IPS-20b (cell line): ENCODE measurements at regions not wholly inside any gene's neighbourhood (a gene's known extent, or its start where the extent isn't known, plus 50 kb on each side); places are given as distances from the start of the nearest gene placed in this dataset.

Experiments
- H3K27ac ChIP-seq: one replicate; pipeline ENCODE4 v1.5.1; 2013; ENCODE audit warnings: low read length
- H3K27me3 ChIP-seq: 2 replicates; pipeline ENCODE4 v1.6.1; 2013; ENCODE audit warnings: mild to moderate bottlenecking, low read length, inconsistent platforms; ENCODE audit not compliant: insufficient read depth
- H3K36me3 ChIP-seq: 2 replicates; pipeline ENCODE4 v1.6.1; 2013; ENCODE audit warnings: low read depth, mild to moderate bottlenecking, inconsistent platforms, low read length, moderate library complexity; ENCODE audit not compliant: insufficient read depth
- H3K4me1 ChIP-seq: 2 replicates; pipeline ENCODE4 v1.6.1; 2013; ENCODE audit warnings: mild to moderate bottlenecking, control low read depth, inconsistent platforms, low read length, moderate library complexity; ENCODE audit not compliant: insufficient read depth
- H3K4me3 ChIP-seq: 2 replicates; pipeline ENCODE4 v1.5.1; 2013; ENCODE audit warnings: mild to moderate bottlenecking, low read length, inconsistent platforms
- H3K9ac ChIP-seq: 2 replicates; pipeline ENCODE4 v1.6.1; 2013; ENCODE audit warnings: low read depth, mild to moderate bottlenecking, inconsistent platforms, low read length, moderate library complexity
- H3K9me3 ChIP-seq: 2 replicates; pipeline ENCODE4 v1.6.1; 2013; ENCODE audit warnings: mild to moderate bottlenecking, low read depth, low read length, inconsistent platforms; ENCODE audit not compliant: insufficient read depth

GRCh38 chr5:38648703-38649291, 92.4 kb upstream of the LIFR start:
- Histone ChIP-seq H3K9me3 (no peaks in the 10 kb centered on the region), H3K4me3 (no peak overlapping the region), H3K27me3 (no peaks in the 10 kb centered on the region), H3K27ac (no peak overlapping the region), H3K36me3 (no peaks in the 10 kb centered on the region), H3K4me1 (peaks cover 5% of the 10 kb centered on the region), H3K9ac (no peak overlapping the region)

- no peak overlapping the region for H3K27ac ChIP-seq
- H3K27me3 ChIP-seq = no peaks in the 10 kb centered on the region
- H3K9ac ChIP-seq = no peak overlapping the region
- no peaks in the 10 kb centered on the region for H3K9me3 ChIP-seq
- no peak overlapping the region for H3K4me3 ChIP-seq
- H3K4me1 ChIP-seq = peaks cover 11% of the 10 kb centered on the region
- H3K36me3 ChIP-seq = no peaks in the 10 kb centered on the region
Observed at GRCh38 chr5:38650540-38650939, 94.1 kb upstream of the LIFR start.

GRCh38 chr5:38650946-38651345, 94.5 kb upstream of the LIFR start:
- no peak overlapping the region for H3K9ac ChIP-seq
- H3K9me3 ChIP-seq = no peaks in the 10 kb centered on the region
- H3K4me1 ChIP-seq = peaks cover 11% of the 10 kb centered on the region
- no peaks in the 10 kb centered on the region for H3K36me3 ChIP-seq
- no peaks in the 10 kb centered on the region for H3K27me3 ChIP-seq
- H3K27ac ChIP-seq = no peak overlapping the region
- no peak overlapping the region for H3K4me3 ChIP-seq

GRCh38 chr5:38651806-38652205, 95.4 kb upstream of the LIFR start:
- H3K27ac ChIP-seq = no peak overlapping the region
- H3K9ac ChIP-seq = no peak overlapping the region
- no peak overlapping the region for H3K4me3 ChIP-seq
- H3K36me3 ChIP-seq = no peaks in the 10 kb centered on the region
- H3K9me3 ChIP-seq = no peaks in the 10 kb centered on the region
- H3K27me3 ChIP-seq = no peaks in the 10 kb centered on the region
- peaks cover 11% of the 10 kb centered on the region for H3K4me1 ChIP-seq

GRCh38 chr5:38653389-38653788, 96.9 kb upstream of the LIFR start:
- Histone ChIP-seq H3K27ac (peak overlapping the region; percentile 49), H3K9ac (no peak overlapping the region; the same call in 1 of the 2 replicates), H3K36me3 (no peaks in the 10 kb centered on the region), H3K27me3 (no peaks in the 10 kb centered on the region), H3K4me3 (no peak overlapping the region), H3K9me3 (no peaks in the 10 kb centered on the region), H3K4me1 (peaks cover 11% of the 10 kb centered on the region)

GRCh38 chr5:38655691-38656090, 99.2 kb upstream of the LIFR start:
- no peaks in the 10 kb centered on the region for H3K27me3 ChIP-seq
- H3K9ac ChIP-seq = no peak overlapping the region
- no peaks in the 10 kb centered on the region for H3K9me3 ChIP-seq
- no peaks in the 10 kb centered on the region for H3K36me3 ChIP-seq
- H3K4me1 ChIP-seq = peaks cover 11% of the 10 kb centered on the region
- no peak overlapping the region for H3K27ac ChIP-seq
- no peak overlapping the region for H3K4me3 ChIP-seq

- no peaks in the 10 kb centered on the region for H3K27me3 ChIP-seq
- H3K9me3 ChIP-seq = no peaks in the 10 kb centered on the region
- no peak overlapping the region for H3K27ac ChIP-seq
- H3K9ac ChIP-seq = no peak overlapping the region
- H3K4me3 ChIP-seq = no peak overlapping the region
- no peaks in the 10 kb centered on the region for H3K36me3 ChIP-seq
- peaks cover 9% of the 10 kb centered on the region for H3K4me1 ChIP-seq
Observed at GRCh38 chr5:38656568-38656967, 100.1 kb upstream of the LIFR start.

- Histone ChIP-seq H3K27me3 (no peaks in the 10 kb centered on the region), H3K9ac (no peak overlapping the region), H3K4me1 (peaks cover 9% of the 10 kb centered on the region), H3K9me3 (no peaks in the 10 kb centered on the region), H3K36me3 (no peaks in the 10 kb centered on the region), H3K4me3 (no peak overlapping the region), H3K27ac (no peak overlapping the region)
Observed at GRCh38 chr5:38657020-38657419, 100.6 kb upstream of the LIFR start.

GRCh38 chr5:38660194-38660668, 103.8 kb upstream of the LIFR start:
- Histone ChIP-seq H3K4me3 (peak overlapping the region; percentile 37), H3K27ac (no peak overlapping the region), H3K9ac (no peak overlapping the region), H3K9me3 (no peaks in the 10 kb centered on the region), H3K27me3 (no peaks in the 10 kb centered on the region), H3K4me1 (no peaks in the 10 kb centered on the region), H3K36me3 (no peaks in the 10 kb centered on the region)

GRCh38 chr5:38662090-38662489, 105.6 kb upstream of the LIFR start:
- Histone ChIP-seq H3K27me3 (no peaks in the 10 kb centered on the region), H3K9me3 (no peaks in the 10 kb centered on the region), H3K4me3 (no peak overlapping the region)

GRCh38 chr5:38663249-38663648, 106.8 kb upstream of the LIFR start:
- H3K27ac ChIP-seq = no peak overlapping the region
- H3K9me3 ChIP-seq = no peaks in the 10 kb centered on the region
- H3K9ac ChIP-seq = no peak overlapping the region
- H3K27me3 ChIP-seq = no peaks in the 10 kb centered on the region
- no peaks in the 10 kb centered on the region for H3K36me3 ChIP-seq
- H3K4me1 ChIP-seq = no peaks in the 10 kb centered on the region
- H3K4me3 ChIP-seq = no peak overlapping the region

More at GRCh38 chr5:38662090-38662489, 105.6 kb upstream of the LIFR start:
- Histone ChIP-seq H3K36me3 (no peaks in the 10 kb centered on the region), H3K27ac (no peak overlapping the region), H3K4me1 (no peaks in the 10 kb centered on the region), H3K9ac (no peak overlapping the region)

- no peak overlapping the region for H3K27ac ChIP-seq
- H3K36me3 ChIP-seq = no peaks in the 10 kb centered on the region
- H3K4me1 ChIP-seq = no peaks in the 10 kb centered on the region
- no peaks in the 10 kb centered on the region for H3K27me3 ChIP-seq
- H3K4me3 ChIP-seq = no peak overlapping the region
- no peak overlapping the region for H3K9ac ChIP-seq
- H3K9me3 ChIP-seq = no peaks in the 10 kb centered on the region
Observed at GRCh38 chr5:38666668-38667498, 110.4 kb upstream of the LIFR start.
